HuH-7 (cell line): ENCODE measurements at regions not wholly inside any gene's neighbourhood (a gene's known extent, or its start where the extent isn't known, plus 50 kb on each side); places are given as distances from the start of the nearest gene placed in this dataset.

Source experiments
- DNase-seq: peaks from one replicate; pipeline ENCODE4 v3.0.0; 2011; ENCODE audit warnings: low spot score

- DNase-seq, result no peak
These were observed 315.8 kb upstream of the TEX13C start for GRCh38 chrX:125003746-125004446.

GRCh38 chrX:125004799-125005198 is 314.9 kb upstream of the TEX13C start:
- DNase-seq, result no peak

- no peak for DNase-seq
These were observed 313.8 kb upstream of the TEX13C start for GRCh38 chrX:125005863-125006262.

GRCh38 chrX:125006704-125007103 is 313.0 kb upstream of the TEX13C start:
- no peak for DNase-seq

GRCh38 chrX:125012585-125012984 is 307.1 kb upstream of the TEX13C start:
- DNase-seq, result no peak

GRCh38 chrX:125029131-125029530 is 290.5 kb upstream of the TEX13C start:
- DNase-seq, result no peak
